Loucy (cell line): ENCODE measurements at regions not wholly inside any gene's neighbourhood (a gene's known extent, or its start where the extent isn't known, plus 50 kb on each side); places are given as distances from the start of the nearest gene placed in this dataset.

Source experiments
- H2AFZ ChIP-seq: fragments of 200-600 bp; sonication (generic); 2 replicates; pipeline ENCODE4 v1.6.0; 2016; ENCODE audit warnings: antibody characterized with exemption, mild to moderate bottlenecking, low read length, moderate library complexity
- H3F3A ChIP-seq: fragments of 200-600 bp; 2 replicates; pipeline ENCODE4 v1.6.0; 2016; ENCODE audit warnings: antibody characterized with exemption, low read depth, mild to moderate bottlenecking
- H3K27me3 ChIP-seq: fragments of 200-600 bp; sonication (generic); 2 replicates; pipeline ENCODE4 v1.6.1; 2014; ENCODE audit warnings: low read length, mild to moderate bottlenecking; ENCODE audit not compliant: insufficient read depth, poor library complexity, severe bottlenecking
- H3K36me3 ChIP-seq: fragments of 200-600 bp; sonication (generic); 2 replicates; pipeline ENCODE4 v1.6.1; 2016; ENCODE audit warnings: low read length; ENCODE audit not compliant: insufficient read depth
- H3K4me1 ChIP-seq: fragments of 200-600 bp; sonication (generic); 2 replicates; pipeline ENCODE4 v1.5.1; 2014; ENCODE audit warnings: low read length, mild to moderate bottlenecking; ENCODE audit not compliant: insufficient read depth, poor library complexity, severe bottlenecking
- H3K4me2 ChIP-seq: fragments of 200-600 bp; sonication (generic); 2 replicates; pipeline ENCODE4 v1.6.0; 2014; ENCODE audit warnings: antibody characterized with exemption, low read length, low read depth, mild to moderate bottlenecking; ENCODE audit not compliant: poor library complexity, severe bottlenecking
- H3K4me3 ChIP-seq: fragments of 200-600 bp; sonication (generic); 2 replicates; pipeline ENCODE4 v1.5.1; 2014; ENCODE audit warnings: low read length, mild to moderate bottlenecking, mixed read lengths; ENCODE audit not compliant: poor library complexity, severe bottlenecking
- H3K79me2 ChIP-seq: fragments of 200-600 bp; sonication (generic); 2 replicates; pipeline ENCODE4 v1.6.1; 2014; ENCODE audit warnings: low read length; ENCODE audit not compliant: insufficient read depth
- H3K9ac ChIP-seq: fragments of 200-600 bp; sonication (generic); 2 replicates; pipeline ENCODE4 v1.6.0; 2014; ENCODE audit warnings: mild to moderate bottlenecking, low read depth, low read length, moderate library complexity; ENCODE audit not compliant: poor library complexity, severe bottlenecking
- H3K9me2 ChIP-seq: fragments of 200-600 bp; sonication (generic); replicated peaks from 2 replicates; pipeline ENCODE4 v1.6.1; 2016; ENCODE audit warnings: low read depth, low read length, mixed read lengths
- H3K9me3 ChIP-seq: fragments of 200-600 bp; sonication (generic); 2 replicates; pipeline ENCODE4 v1.6.1; 2014; ENCODE audit warnings: mild to moderate bottlenecking, antibody characterized with exemption, low read length, low read depth; ENCODE audit not compliant: insufficient read depth
- H4K20me1 ChIP-seq: fragments of 200-600 bp; sonication (generic); 2 replicates; pipeline ENCODE4 v1.6.0; 2014; ENCODE audit warnings: antibody characterized with exemption, low read length, mild to moderate bottlenecking; ENCODE audit not compliant: insufficient read depth, poor library complexity, severe bottlenecking
- CTCF ChIP-seq: fragments of 200-600 bp; sonication (generic); conservative IDR thresholded peaks from 2 replicates; pipeline ENCODE4 v1.5.1; 2014; ENCODE audit warnings: mild to moderate bottlenecking, antibody characterized with exemption, low read length
- EZH2phosphoT487 ChIP-seq: fragments of 200-600 bp; IDR thresholded peaks from 2 replicates; pipeline ENCODE4 v1.6.1; 2018; ENCODE audit warnings: antibody characterized with exemption, mild to moderate bottlenecking, moderate library complexity, borderline replicate concordance

GRCh38 chr4:45910511-45910910, 213.3 kb downstream of the GABRG1 start:
- H4K20me1 ChIP-seq: no peaks in the 10 kb centered on the region
- no peaks in the 10 kb centered on the region for H3F3A ChIP-seq
- H3K9me2 ChIP-seq: no peaks in the 10 kb centered on the region
- H3K36me3 ChIP-seq: no peaks in the 10 kb centered on the region
- no peaks in the 10 kb centered on the region for H3K27me3 ChIP-seq
- no peak for TF ChIP-seq CTCF
- TF ChIP-seq EZH2phosphoT487: no peak
- H3K4me3 ChIP-seq: no peak overlapping the region
- no peak overlapping the region for H2AFZ ChIP-seq
- H3K4me1 ChIP-seq: no peaks in the 10 kb centered on the region
- no peaks in the 10 kb centered on the region for H3K79me2 ChIP-seq
- H3K9me3 ChIP-seq: no peaks in the 10 kb centered on the region
- H3K4me2 ChIP-seq: no peak overlapping the region
- H3K9ac ChIP-seq: no peak overlapping the region

GRCh38 chr4:45897946-45898585, 225.8 kb downstream of the GABRG1 start:
- TF ChIP-seq CTCF: no peak
- no peak for TF ChIP-seq EZH2phosphoT487
- H4K20me1 ChIP-seq: no peaks in the 10 kb centered on the region

GRCh38 chr4:45883421-45883820, 240.4 kb downstream of the GABRG1 start:
- no peaks in the 10 kb centered on the region for H3F3A ChIP-seq

More at GRCh38 chr4:45897946-45898585, 225.8 kb downstream of the GABRG1 start:
- no peaks in the 10 kb centered on the region for H3K9me3 ChIP-seq
- no peaks in the 10 kb centered on the region for H3K9me2 ChIP-seq
- H3K4me3 ChIP-seq: no peak overlapping the region
- no peaks in the 10 kb centered on the region for H3K4me1 ChIP-seq
- H2AFZ ChIP-seq: no peak overlapping the region
- H3F3A ChIP-seq: no peaks in the 10 kb centered on the region
- no peak overlapping the region for H3K4me2 ChIP-seq
- no peaks in the 10 kb centered on the region for H3K36me3 ChIP-seq
- no peak overlapping the region for H3K9ac ChIP-seq
- no peaks in the 10 kb centered on the region for H3K79me2 ChIP-seq
- no peaks in the 10 kb centered on the region for H3K27me3 ChIP-seq

More at GRCh38 chr4:45883421-45883820, 240.4 kb downstream of the GABRG1 start:
- H2AFZ ChIP-seq: no peak overlapping the region
- no peak overlapping the region for H3K9ac ChIP-seq
- H3K9me2 ChIP-seq: no peaks in the 10 kb centered on the region
- H3K27me3 ChIP-seq: no peaks in the 10 kb centered on the region
- no peak for TF ChIP-seq EZH2phosphoT487
- no peak for TF ChIP-seq CTCF
- H3K4me1 ChIP-seq: no peaks in the 10 kb centered on the region
- H4K20me1 ChIP-seq: no peaks in the 10 kb centered on the region
- H3K36me3 ChIP-seq: no peaks in the 10 kb centered on the region
- H3K9me3 ChIP-seq: no peaks in the 10 kb centered on the region
- no peaks in the 10 kb centered on the region for H3K79me2 ChIP-seq
- no peak overlapping the region for H3K4me2 ChIP-seq
- H3K4me3 ChIP-seq: no peak overlapping the region
